GM12892 (cell line): ENCODE measurements at regions not wholly inside any gene's neighbourhood (a gene's known extent, or its start where the extent isn't known, plus 50 kb on each side); places are given as distances from the start of the nearest gene placed in this dataset.

Source experiments
- DNase-seq: peaks from one replicate; pipeline ENCODE4 v3.0.0; 2011; ENCODE audit not compliant: insufficient read length
- FAIRE-seq: peaks from 2 replicates; lab custom pipeline; 2011; peaks lifted over from hg19 to GRCh38; lab: Jason Lieb, UNC
- POLR2A ChIP-seq: IDR thresholded peaks from 2 replicates; pipeline ENCODE4 v1.6.1; 2011; ENCODE audit warnings: low read depth, low read length, control low read depth
- POLR2AphosphoS5 ChIP-seq: IDR thresholded peaks from 2 replicates; pipeline ENCODE4 v1.6.1; 2011; ENCODE audit warnings: low read depth, low read length, control low read depth
- TAF1 ChIP-seq: IDR thresholded peaks from 2 replicates; pipeline ENCODE4 v1.6.1; 2011; ENCODE audit warnings: low read depth, mild to moderate bottlenecking, control low read depth, low read length, borderline replicate concordance

- no peak for TF ChIP-seq POLR2AphosphoS5
- no peak for TF ChIP-seq TAF1
- TF ChIP-seq POLR2A = no peak
- FAIRE-seq = no peak
- no peak for DNase-seq
Measured at GRCh38 chr10:121248266-121248665, 350.0 kb downstream of the FGFR2 start.

GRCh38 chr10:121250995-121251764, 347.1 kb downstream of the FGFR2 start:
- TF ChIP-seq POLR2A (no peak), TAF1 (no peak), POLR2AphosphoS5 (no peak)
- no peak for FAIRE-seq
- DNase-seq = no peak

GRCh38 chr10:121252756-121253155, 345.5 kb downstream of the FGFR2 start:
- DNase-seq (no peak), FAIRE-seq (no peak)
- TF ChIP-seq POLR2AphosphoS5 (no peak), TAF1 (no peak), POLR2A (no peak)

- TF ChIP-seq POLR2A (no peak), TAF1 (no peak)
- DNase-seq = no peak
- no peak for FAIRE-seq
Measured at GRCh38 chr10:121260377-121260776, 337.9 kb downstream of the FGFR2 start.

- DNase-seq = no peak
- FAIRE-seq = no peak
- TF ChIP-seq POLR2A (no peak), POLR2AphosphoS5 (no peak), TAF1 (no peak)
Measured at GRCh38 chr10:121261665-121262064, 336.6 kb downstream of the FGFR2 start.

GRCh38 chr10:121262774-121263430, 335.3 kb downstream of the FGFR2 start:
- FAIRE-seq (no peak), DNase-seq (no peak)
- no peak for TF ChIP-seq TAF1
- no peak for TF ChIP-seq POLR2A
- TF ChIP-seq POLR2AphosphoS5 = no peak

- TF ChIP-seq POLR2A = no peak
- no peak for TF ChIP-seq POLR2AphosphoS5
- TF ChIP-seq TAF1 = no peak
- DNase-seq (no peak), FAIRE-seq (no peak)
Measured at GRCh38 chr10:121263431-121263783, 334.8 kb downstream of the FGFR2 start.

- FAIRE-seq = no peak
- no peak for DNase-seq
- no peak for TF ChIP-seq POLR2AphosphoS5
- no peak for TF ChIP-seq TAF1
- no peak for TF ChIP-seq POLR2A
Measured at GRCh38 chr10:121265360-121266123, 332.7 kb downstream of the FGFR2 start.

GRCh38 chr10:121266370-121266769, 331.9 kb downstream of the FGFR2 start:
- DNase-seq (no peak), FAIRE-seq (no peak)
- TF ChIP-seq POLR2AphosphoS5 = no peak
- no peak for TF ChIP-seq POLR2A
- TF ChIP-seq TAF1 = no peak

- DNase-seq (no peak), FAIRE-seq (no peak)
- no peak for TF ChIP-seq POLR2A
- TF ChIP-seq POLR2AphosphoS5 = no peak
- no peak for TF ChIP-seq TAF1
Measured at GRCh38 chr10:121267236-121268003, 330.8 kb downstream of the FGFR2 start.

- no peak for FAIRE-seq
- no peak for TF ChIP-seq TAF1
- no peak for DNase-seq
Measured at GRCh38 chr10:121268363-121268762, 329.9 kb downstream of the FGFR2 start.
